H9 (cell line): ENCODE measurements at regions not wholly inside any gene's neighbourhood (a gene's known extent, or its start where the extent isn't known, plus 50 kb on each side); places are given as distances from the start of the nearest gene placed in this dataset.

Experiments
- DNase-seq: peaks from one replicate; pipeline ENCODE4 v3.0.0-alpha.2; 2017
- H2AFZ ChIP-seq: one replicate; pipeline ENCODE4 v1.6.1; 2013; ENCODE audit warnings: mild to moderate bottlenecking, low read length, control low read depth, moderate library complexity
- H2AK5ac ChIP-seq: 2 replicates; pipeline ENCODE4 v1.6.1; 2013; ENCODE audit warnings: low read length, control low read depth, mixed read lengths; ENCODE audit not compliant: insufficient read length
- H2BK120ac ChIP-seq: one replicate; pipeline ENCODE4 v1.6.1; 2013; ENCODE audit warnings: low read depth, mild to moderate bottlenecking, low read length, control low read depth, inconsistent platforms; ENCODE audit not compliant: poor library complexity, severe bottlenecking
- H2BK12ac ChIP-seq: 2 replicates; pipeline ENCODE4 v1.6.1; 2013; ENCODE audit warnings: low read length, control low read depth, mixed read lengths, low read depth; ENCODE audit not compliant: insufficient read length
- H2BK15ac ChIP-seq: 2 replicates; pipeline ENCODE4 v1.6.1; 2013; ENCODE audit warnings: low read depth, low read length, control low read depth
- H2BK20ac ChIP-seq: one replicate; pipeline ENCODE4 v1.6.1; 2013; ENCODE audit warnings: low read depth, mild to moderate bottlenecking, low read length, control low read depth, inconsistent platforms; ENCODE audit not compliant: poor library complexity, severe bottlenecking
- H2BK5ac ChIP-seq: 2 replicates; pipeline ENCODE4 v1.6.1; 2013; ENCODE audit warnings: low read length, control low read depth, mixed read lengths; ENCODE audit not compliant: insufficient read length
- H3K14ac ChIP-seq: 2 replicates; pipeline ENCODE4 v1.6.1; 2013; ENCODE audit warnings: low read length, control low read depth; ENCODE audit not compliant: insufficient read depth
- H3K18ac ChIP-seq: 2 replicates; pipeline ENCODE4 v1.6.1; 2013; ENCODE audit warnings: low read depth, mild to moderate bottlenecking, mixed read lengths, low read length, control low read depth; ENCODE audit not compliant: insufficient read length
- H3K23ac ChIP-seq: 2 replicates; pipeline ENCODE4 v1.6.1; 2013; ENCODE audit warnings: low read length, control low read depth, mixed read lengths, low read depth; ENCODE audit not compliant: insufficient read length
- H3K23me2 ChIP-seq: 2 replicates; pipeline ENCODE4 v1.6.1; 2013; ENCODE audit warnings: low read depth, mild to moderate bottlenecking, mixed read lengths, low read length, control low read depth; ENCODE audit not compliant: insufficient read length, poor library complexity, severe bottlenecking
- H3K27ac ChIP-seq: 2 replicates; pipeline ENCODE4 v1.5.1; 2013; ENCODE audit warnings: low read length, control low read depth, mixed read lengths, low read depth; ENCODE audit not compliant: insufficient read length
- H3K27me3 ChIP-seq: 2 replicates; pipeline ENCODE4 v1.6.1; 2013; ENCODE audit warnings: low read length, control low read depth, inconsistent platforms; ENCODE audit not compliant: insufficient read depth
- H3K4ac ChIP-seq: 2 replicates; pipeline ENCODE4 v1.6.1; 2013; ENCODE audit warnings: low read depth, mild to moderate bottlenecking, control low read depth, inconsistent platforms, low read length, moderate library complexity
- H3K4me1 ChIP-seq: 2 replicates; pipeline ENCODE4 v1.6.1; 2013; ENCODE audit warnings: low read length, control low read depth, inconsistent platforms; ENCODE audit not compliant: insufficient read depth
- H3K4me2 ChIP-seq: 2 replicates; pipeline ENCODE4 v1.6.1; 2013; ENCODE audit warnings: low read length, control low read depth, mixed read lengths; ENCODE audit not compliant: insufficient read length, insufficient read depth
- H3K56ac ChIP-seq: 2 replicates; pipeline ENCODE4 v1.6.1; 2013; ENCODE audit warnings: low read depth, mild to moderate bottlenecking, mixed read lengths, low read length, control low read depth; ENCODE audit not compliant: insufficient read length
- H3K79me1 ChIP-seq: 2 replicates; pipeline ENCODE4 v1.6.1; 2013; ENCODE audit warnings: low read depth, mild to moderate bottlenecking, moderate library complexity, low read length, control low read depth, inconsistent platforms; ENCODE audit not compliant: insufficient read depth, poor library complexity, severe bottlenecking
- H3K79me2 ChIP-seq: 2 replicates; pipeline ENCODE4 v1.6.1; 2013; ENCODE audit warnings: low read length, control low read depth, inconsistent platforms; ENCODE audit not compliant: insufficient read depth
- H3K9ac ChIP-seq: 2 replicates; pipeline ENCODE4 v1.6.1; 2013; ENCODE audit warnings: low read length, control low read depth, mixed read lengths; ENCODE audit not compliant: insufficient read length; ENCODE audit errors: extremely low read depth
- H3K9me3 ChIP-seq: one replicate; pipeline ENCODE4 v1.6.1; 2013; ENCODE audit warnings: low read depth, low read length, inconsistent platforms; ENCODE audit not compliant: control insufficient read depth
- H3T11ph ChIP-seq: one replicate; pipeline ENCODE4 v1.6.1; 2013; ENCODE audit warnings: mild to moderate bottlenecking, low read length, control low read depth, inconsistent platforms
- H4K20me1 ChIP-seq: one replicate; pipeline ENCODE4 v1.6.1; 2013; ENCODE audit not compliant: control insufficient read depth, insufficient read length, insufficient read depth
- H4K5ac ChIP-seq: 2 replicates; pipeline ENCODE4 v1.6.1; 2013; ENCODE audit warnings: low read depth, mild to moderate bottlenecking, mixed read lengths, low read length, control low read depth; ENCODE audit not compliant: insufficient read length
- H4K8ac ChIP-seq: replicated peaks from 2 replicates; pipeline ENCODE4 v1.6.1; 2013; ENCODE audit warnings: low read length, control low read depth, mixed read lengths, low read depth; ENCODE audit not compliant: insufficient read length
- H4K91ac ChIP-seq: 2 replicates; pipeline ENCODE4 v1.6.1; 2013; ENCODE audit warnings: low read depth, mild to moderate bottlenecking, moderate library complexity, mixed read lengths, low read length, control low read depth; ENCODE audit not compliant: insufficient read length
- H3K27ac Mint-ChIP-seq, 3 experiments: 2 replicates in 2 of 3; 3 replicates in 1 of 3; pipeline ENCODE4 v1.8.0; 2020 to 2021; ENCODE audit warnings: mixed read lengths in 3 of 3, mild to moderate bottlenecking in 1 of 3, moderate library complexity in 1 of 3
- H3K27me3 Mint-ChIP-seq: 2 replicates; pipeline ENCODE4 v1.8.0; 2021; ENCODE audit warnings: low read depth, mild to moderate bottlenecking, moderate library complexity, mixed read lengths
- H3K36me3 Mint-ChIP-seq, 3 experiments: 2 replicates in 2 of 3; 3 replicates in 1 of 3; pipeline ENCODE4 v1.8.0; 2020 to 2021; ENCODE audit warnings: low read depth in 3 of 3, mixed read lengths in 3 of 3; ENCODE audit not compliant: insufficient read depth in 1 of 3
- H3K4me1 Mint-ChIP-seq, 2 experiments: 2 replicates each; pipeline ENCODE4 v1.8.0; 2020; ENCODE audit warnings: mixed read lengths in 2 of 2
- H3K4me3 Mint-ChIP-seq, 2 experiments: 2 replicates in 1 of 2; 3 replicates in 1 of 2; pipeline ENCODE4 v1.8.0; 2020 to 2021; ENCODE audit warnings: mild to moderate bottlenecking in 2 of 2, mixed read lengths in 2 of 2, moderate library complexity in 1 of 2
- H3K9me3 Mint-ChIP-seq, 2 experiments: 2 replicates in 1 of 2; 3 replicates in 1 of 2; pipeline ENCODE4 v1.8.0; 2020; ENCODE audit warnings: mild to moderate bottlenecking in 2 of 2, mixed read lengths in 2 of 2, moderate library complexity in 1 of 2
- CTCF ChIP-seq: fragments of 200-600 bp; sonication (generic); conservative IDR thresholded peaks from 3 replicates; pipeline ENCODE4 v1.8.0; 2021; ENCODE audit warnings: antibody characterized with exemption, mild to moderate bottlenecking

GRCh38 chrX:20506739-20507138 is 240.0 kb upstream of the RPS6KA3 start:
- Histone ChIP-seq H2BK12ac (no peak overlapping the region), H2BK20ac (no peak overlapping the region), H3K18ac (no peak overlapping the region), H4K91ac (no peak overlapping the region), H2BK120ac (no peak overlapping the region), H3K14ac (no peak overlapping the region), H2AK5ac (no peak overlapping the region), H2BK15ac (no peak overlapping the region), H4K8ac (no peak overlapping the region), H3K56ac (no peak overlapping the region), H3T11ph (no peak overlapping the region), H3K4me1 (no peaks in the 10 kb centered on the region), H3K4me2 (no peak overlapping the region), H3K79me1 (no peaks in the 10 kb centered on the region), H4K20me1 (no peaks in the 10 kb centered on the region), H3K79me2 (no peaks in the 10 kb centered on the region), H3K23ac (no peak overlapping the region), H2AFZ (no peak overlapping the region), H3K23me2 (no peaks in the 10 kb centered on the region), H2BK5ac (no peak overlapping the region), H3K9ac (no peak overlapping the region), H3K27me3 (no peaks in the 10 kb centered on the region), H3K27ac (no peak overlapping the region), H3K4ac (no peak overlapping the region), H3K9me3 (peaks cover 23% of the 10 kb centered on the region), H4K5ac (no peak overlapping the region)
- TF ChIP-seq CTCF, result no peak
- no peaks in the 10 kb centered on the region; the same call in 1 of the 2 replicates for H3K27me3 Mint-ChIP-seq
- DNase-seq, result no peak
- no peak overlapping the region for H3K27ac Mint-ChIP-seq
- H3K4me1 Mint-ChIP-seq, result no peaks in the 10 kb centered on the region
- peaks cover 28 to 50% of the 10 kb centered on the region in 2 experiments for H3K9me3 Mint-ChIP-seq
- no peaks in the 10 kb centered on the region for H3K36me3 Mint-ChIP-seq
- no peak overlapping the region for H3K4me3 Mint-ChIP-seq
